ENCODE measurements at regions not wholly inside any gene's neighbourhood (a gene's known extent, or its start where the extent isn't known, plus 50 kb on each side); places are given as distances from the start of the nearest gene placed in this dataset.

DNA sequence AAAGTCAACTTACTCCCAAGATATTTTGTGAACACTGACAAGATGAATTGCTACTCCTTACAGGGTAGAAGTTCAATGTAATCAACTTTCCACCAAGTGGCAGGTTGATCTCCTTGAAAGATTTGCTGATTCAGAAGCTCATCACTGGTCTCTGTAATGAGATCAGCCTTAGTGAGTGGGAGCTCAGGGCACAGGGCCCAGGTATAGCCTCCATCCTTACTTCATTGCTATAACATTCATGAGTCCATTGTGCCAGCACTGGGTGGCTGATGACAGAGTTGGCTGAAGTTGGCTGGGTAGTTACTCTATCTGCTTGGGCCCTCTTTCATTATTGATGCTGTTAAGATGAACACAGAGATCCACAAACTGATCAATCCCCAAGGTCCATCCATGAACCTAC is 379.0 kb downstream of the IRS1 start:
- in situ Hi-C loops (cut with MboI; ENCODE audit: low sequenced_read_pairs) = no loop called here
- peaks cover 19% of the 10 kb centered on the region for H3K4me1 ChIP-seq
- H3K4me3 ChIP-seq = no peak overlapping the region
- no peaks in the 10 kb centered on the region for H3K36me3 ChIP-seq (replicated peaks)
- no peak for DNase-seq (ENCODE audit: low spot score in 2 of 2)
- H3K9me3 ChIP-seq = no peaks in the 10 kb centered on the region
- H3K27me3 ChIP-seq (ENCODE audit: low read depth) = no peaks in the 10 kb centered on the region

DNA sequence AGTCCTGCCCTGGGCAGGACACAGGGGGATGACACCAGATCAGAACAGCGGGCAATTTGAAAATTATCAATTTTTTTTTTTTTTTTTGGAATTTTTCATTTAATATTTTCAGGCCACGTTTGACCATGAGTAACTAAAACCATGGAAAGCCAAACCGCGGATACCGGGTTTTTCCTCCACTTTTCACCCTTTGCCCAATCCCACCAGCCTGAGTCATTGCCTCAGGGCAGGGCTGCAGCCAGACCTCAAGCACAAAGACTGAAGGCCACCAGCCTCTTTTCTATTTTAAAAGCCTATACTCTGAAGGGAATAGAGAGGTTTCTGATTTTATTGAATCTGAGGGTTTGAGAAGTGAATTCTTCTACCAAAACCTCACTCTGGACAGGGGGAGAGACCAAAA is 381.1 kb downstream of the IRS1 start:
- H3K4me3 ChIP-seq = no peak overlapping the region
- H3K4me1 ChIP-seq = peaks cover under 1% of the 10 kb centered on the region; the same call in 1 of the 2 replicates
- no peaks in the 10 kb centered on the region; the same call in 1 of the 2 replicates for H3K27me3 ChIP-seq (ENCODE audit: low read depth)
- no peaks in the 10 kb centered on the region for H3K36me3 ChIP-seq (replicated peaks)
- in situ Hi-C loops (cut with MboI; ENCODE audit: low sequenced_read_pairs) = no loop called here
- no peak for DNase-seq (ENCODE audit: low spot score in 2 of 2)
- no peaks in the 10 kb centered on the region for H3K9me3 ChIP-seq

DNA sequence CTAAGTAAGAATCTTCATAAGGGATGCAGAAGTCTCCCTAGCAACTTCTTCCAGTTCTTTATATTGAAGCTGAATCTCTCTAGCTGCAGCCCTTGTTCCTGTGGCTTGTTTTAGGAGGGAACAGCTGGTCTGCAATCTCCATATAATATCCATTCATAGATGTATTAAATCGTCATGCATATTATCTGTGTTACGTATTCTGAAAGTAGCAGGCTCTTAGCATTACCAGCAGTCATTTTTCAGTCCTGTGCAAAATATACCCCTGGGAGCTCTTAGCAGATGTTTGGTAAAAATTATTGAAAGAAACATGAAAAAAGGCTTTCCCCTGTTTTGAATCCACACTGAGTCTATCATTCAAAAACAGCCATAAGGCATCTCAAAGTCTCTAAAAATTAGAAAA is 385.3 kb downstream of the IRS1 start:
- in situ Hi-C loops (cut with MboI; ENCODE audit: low sequenced_read_pairs) = no loop called here

DNA sequence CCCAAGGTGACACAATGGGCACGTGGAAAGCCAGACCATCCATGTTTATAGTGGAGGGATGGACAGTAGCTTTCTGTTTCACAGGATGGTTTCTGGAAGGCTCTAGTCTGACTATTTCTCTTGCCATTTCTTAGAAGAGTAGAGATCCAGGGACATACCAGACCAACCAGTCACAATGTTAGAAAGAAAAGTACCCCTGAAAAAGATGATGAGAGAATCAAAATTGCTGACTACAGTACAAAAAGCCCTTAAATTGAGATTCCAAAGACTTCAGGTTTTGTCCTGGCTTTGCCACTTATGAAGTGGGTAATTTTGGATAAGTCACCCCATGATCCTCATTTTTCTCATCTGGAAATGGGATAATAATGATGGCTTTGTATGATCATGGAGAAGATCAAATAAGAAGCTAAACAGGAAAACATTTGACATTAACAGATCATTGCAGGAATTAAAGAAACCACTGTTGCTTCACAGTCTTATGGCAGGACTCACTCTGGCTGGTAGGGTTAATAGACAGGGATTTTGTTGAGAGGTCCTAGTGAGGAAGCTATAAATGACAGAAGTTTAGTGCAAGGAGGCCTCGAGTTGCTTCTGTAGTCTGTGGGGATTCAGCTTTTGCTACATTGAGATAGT is 386.0 kb downstream of the IRS1 start:
- Histone ChIP-seq H3K4me1 (peaks cover 6% of the 10 kb centered on the region; the same call in 1 of the 2 replicates), H3K36me3 (replicated peaks) (no peaks in the 10 kb centered on the region), H3K4me3 (no peak overlapping the region), H3K9me3 (no peaks in the 10 kb centered on the region), H3K27me3 (ENCODE audit: low read depth) (no peaks in the 10 kb centered on the region; the same call in 1 of the 2 replicates)
- no peak for DNase-seq (ENCODE audit: low spot score in 2 of 2)
- in situ Hi-C loops (cut with MboI; ENCODE audit: low sequenced_read_pairs) = no loop called here

More for the DNA sequence above, 385.3 kb downstream of the IRS1 start:
- Histone ChIP-seq H3K4me1 (no peaks in the 10 kb centered on the region), H3K4me3 (no peak overlapping the region), H3K9me3 (no peaks in the 10 kb centered on the region), H3K36me3 (replicated peaks) (no peaks in the 10 kb centered on the region), H3K27me3 (ENCODE audit: low read depth) (no peaks in the 10 kb centered on the region; the same call in 1 of the 2 replicates)
- no peak for DNase-seq (ENCODE audit: low spot score in 2 of 2)

DNA sequence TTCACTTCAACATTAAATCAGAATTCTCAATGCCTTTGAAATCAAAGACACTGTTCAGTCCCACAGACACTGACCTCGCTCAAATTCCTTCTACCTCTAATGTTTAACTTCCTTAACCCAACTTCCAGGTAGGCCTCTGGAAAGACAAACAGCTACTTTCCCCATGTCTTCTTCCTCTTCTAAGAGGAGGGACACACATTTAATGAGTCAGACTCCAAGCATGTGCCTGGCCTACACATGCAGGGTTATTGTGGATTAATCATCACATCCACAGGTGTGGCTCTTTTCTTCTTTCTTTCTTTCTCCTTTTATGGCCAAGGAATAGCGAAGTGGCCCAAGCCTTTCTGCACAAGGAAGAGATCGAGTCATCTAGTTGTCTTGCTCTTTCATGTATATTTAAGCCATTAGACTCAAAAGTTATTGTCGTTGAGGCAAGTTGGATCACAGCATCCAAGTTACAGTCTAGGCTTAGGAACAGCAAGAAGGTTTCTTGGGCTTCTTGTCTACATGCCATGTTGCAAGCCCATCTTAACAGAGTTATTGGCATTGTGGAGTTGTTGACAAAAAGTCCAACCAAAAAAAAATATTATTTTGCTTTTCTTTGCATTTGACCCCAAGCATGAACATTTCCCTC is 387.8 kb downstream of the IRS1 start:
- Histone ChIP-seq H3K4me1 (peaks cover 12% of the 10 kb centered on the region; the same call in 1 of the 2 replicates), H3K4me3 (no peak overlapping the region), H3K27me3 (ENCODE audit: low read depth) (no peaks in the 10 kb centered on the region; the same call in 1 of the 2 replicates), H3K36me3 (replicated peaks) (no peaks in the 10 kb centered on the region), H3K9me3 (no peaks in the 10 kb centered on the region)
- no peak for DNase-seq (ENCODE audit: low spot score in 2 of 2)
- in situ Hi-C loops (cut with MboI; ENCODE audit: low sequenced_read_pairs) = no loop called here

DNA sequence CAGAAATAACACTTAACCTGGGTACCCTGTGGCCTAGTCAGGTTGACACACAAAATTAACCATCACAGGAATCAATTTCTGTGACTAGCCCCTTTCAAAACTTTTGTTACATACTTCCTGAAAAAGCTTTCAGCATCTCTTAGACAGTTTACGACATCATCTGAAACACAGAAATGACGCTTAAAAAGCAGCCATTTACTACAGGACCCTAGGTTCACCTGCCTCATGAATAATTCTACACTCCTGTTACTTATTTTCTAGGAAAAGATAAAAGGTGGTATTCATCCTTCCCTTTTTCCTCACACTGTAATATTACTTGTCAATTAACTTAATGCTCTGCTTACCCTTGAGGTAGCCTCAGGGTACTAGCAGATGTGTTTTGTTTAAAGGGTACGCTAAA is 388.4 kb downstream of the IRS1 start:
- H3K4me3 ChIP-seq = no peak overlapping the region
- in situ Hi-C loops (cut with MboI; ENCODE audit: low sequenced_read_pairs) = no loop called here
- no peak for DNase-seq (ENCODE audit: low spot score in 2 of 2)
- H3K36me3 ChIP-seq (replicated peaks) = no peaks in the 10 kb centered on the region
- H3K27me3 ChIP-seq (ENCODE audit: low read depth) = no peaks in the 10 kb centered on the region; the same call in 1 of the 2 replicates
- H3K9me3 ChIP-seq = no peaks in the 10 kb centered on the region
- peaks cover 12% of the 10 kb centered on the region; the same call in 1 of the 2 replicates for H3K4me1 ChIP-seq

DNA sequence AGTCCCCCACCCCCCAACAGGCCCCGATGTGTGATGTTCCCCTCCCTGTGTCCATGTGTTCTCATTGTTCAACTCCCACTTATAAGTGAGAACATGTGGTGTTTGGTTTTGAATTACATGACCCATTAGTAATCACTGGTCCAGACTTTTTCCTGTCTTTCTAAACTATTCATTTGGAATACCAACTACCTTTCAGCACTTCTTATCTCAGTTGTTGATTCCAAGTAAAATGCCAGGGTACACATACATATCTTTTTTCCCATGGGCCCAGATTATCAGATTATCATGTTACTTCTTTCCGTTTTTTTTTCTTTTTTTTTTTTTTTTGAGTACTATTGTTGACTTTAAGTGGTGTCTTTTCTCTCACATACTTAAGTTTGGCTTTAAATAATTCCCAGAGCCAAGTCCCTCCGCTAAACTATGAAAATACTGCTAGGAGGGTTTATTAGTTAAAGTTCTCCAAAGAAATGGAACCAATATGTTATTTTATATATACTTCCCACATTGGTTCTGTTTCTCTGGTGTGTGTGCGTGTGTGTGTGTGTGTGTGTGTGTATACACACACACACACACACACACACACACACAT is 389.3 kb downstream of the IRS1 start:
- H3K4me3 ChIP-seq = no peak overlapping the region
- H3K4me1 ChIP-seq = peaks cover 12% of the 10 kb centered on the region; the same call in 1 of the 2 replicates
- H3K36me3 ChIP-seq (replicated peaks) = no peaks in the 10 kb centered on the region
- in situ Hi-C loops (cut with MboI; ENCODE audit: low sequenced_read_pairs) = no loop called here
- no peaks in the 10 kb centered on the region for H3K9me3 ChIP-seq
- no peak for DNase-seq (ENCODE audit: low spot score in 2 of 2)
- H3K27me3 ChIP-seq (ENCODE audit: low read depth) = no peaks in the 10 kb centered on the region; the same call in 1 of the 2 replicates

DNA sequence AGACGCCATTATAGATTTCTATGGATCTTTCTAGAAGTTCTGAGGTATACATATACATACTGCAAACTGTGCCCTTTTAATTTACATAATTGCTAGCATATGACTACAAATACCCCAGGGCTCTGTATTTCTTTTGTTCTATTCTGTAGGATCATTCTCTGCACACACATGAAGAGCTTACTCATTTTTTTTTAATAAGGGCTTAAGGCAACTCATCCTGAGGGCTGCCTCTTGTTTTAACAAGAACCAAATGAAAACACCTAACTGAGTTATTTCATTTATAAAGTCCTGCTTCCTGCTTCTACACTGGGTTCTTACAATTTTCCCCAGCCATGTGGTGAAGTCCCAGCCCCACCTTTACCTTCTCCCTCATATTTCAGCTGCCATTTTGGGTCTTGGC is 390.5 kb downstream of the IRS1 start:
- Histone ChIP-seq H3K9me3 (no peaks in the 10 kb centered on the region), H3K36me3 (replicated peaks) (no peaks in the 10 kb centered on the region), H3K4me1 (peaks cover 12% of the 10 kb centered on the region; the same call in 1 of the 2 replicates), H3K27me3 (ENCODE audit: low read depth) (no peaks in the 10 kb centered on the region), H3K4me3 (no peak overlapping the region)
- in situ Hi-C loops (cut with MboI; ENCODE audit: low sequenced_read_pairs) = no loop called here
- DNase-seq (ENCODE audit: low spot score in 2 of 2) = no peak

DNA sequence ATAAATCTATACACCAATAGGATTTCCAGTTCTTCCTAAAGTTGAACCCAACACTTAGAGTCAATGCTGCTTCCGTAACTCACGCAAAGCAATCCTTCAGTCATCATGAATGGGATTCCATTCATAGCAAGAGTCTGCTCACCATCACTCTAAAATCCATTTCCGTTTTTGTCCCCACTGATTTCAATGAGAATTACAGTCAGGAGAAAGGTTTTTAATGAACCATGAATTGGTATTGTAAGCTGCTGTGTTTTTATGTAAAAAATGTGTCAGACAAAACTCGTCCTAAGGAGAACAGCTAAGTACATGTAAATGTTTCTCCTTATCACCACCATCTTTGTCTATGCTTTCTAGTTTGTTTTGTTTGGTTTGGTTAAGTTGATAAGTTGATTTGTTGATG is 391.5 kb downstream of the IRS1 start:
- H3K27me3 ChIP-seq (ENCODE audit: low read depth) = no peaks in the 10 kb centered on the region
- in situ Hi-C loops (cut with MboI; ENCODE audit: low sequenced_read_pairs) = no loop called here
- H3K4me3 ChIP-seq = no peak overlapping the region
- H3K36me3 ChIP-seq (replicated peaks) = no peaks in the 10 kb centered on the region
- H3K9me3 ChIP-seq = no peaks in the 10 kb centered on the region
- peak in 1 of 2 experiments; percentile 64 for DNase-seq (ENCODE audit: low spot score in 2 of 2)
- H3K4me1 ChIP-seq = peaks cover 12% of the 10 kb centered on the region; the same call in 1 of the 2 replicates

DNA sequence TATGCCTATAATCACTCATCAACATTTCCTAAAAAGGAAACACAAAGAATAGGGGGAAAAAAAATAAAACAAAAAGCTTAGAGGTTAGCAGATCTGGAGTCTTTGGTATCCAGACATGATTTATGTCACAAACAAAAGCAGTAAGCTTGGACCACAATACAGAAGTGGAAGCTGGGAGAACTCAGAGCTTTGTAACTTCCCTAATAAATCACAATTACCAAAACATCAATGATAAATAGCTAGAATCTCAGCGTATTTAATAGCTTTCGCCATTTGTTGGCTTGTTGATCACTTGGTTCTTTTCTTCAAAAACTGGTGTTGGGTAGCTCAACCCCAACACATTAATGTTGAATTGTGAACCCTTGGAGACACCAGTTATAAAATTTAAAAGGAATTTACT is 392.5 kb downstream of the IRS1 start:
- H3K9me3 ChIP-seq = no peaks in the 10 kb centered on the region
- in situ Hi-C loops (cut with MboI; ENCODE audit: low sequenced_read_pairs) = no loop called here
- H3K27me3 ChIP-seq (ENCODE audit: low read depth) = no peaks in the 10 kb centered on the region
- DNase-seq (ENCODE audit: low spot score in 2 of 2) = no peak
- no peaks in the 10 kb centered on the region for H3K36me3 ChIP-seq (replicated peaks)
- no peak overlapping the region for H3K4me3 ChIP-seq
- peaks cover 12% of the 10 kb centered on the region; the same call in 1 of the 2 replicates for H3K4me1 ChIP-seq

DNA sequence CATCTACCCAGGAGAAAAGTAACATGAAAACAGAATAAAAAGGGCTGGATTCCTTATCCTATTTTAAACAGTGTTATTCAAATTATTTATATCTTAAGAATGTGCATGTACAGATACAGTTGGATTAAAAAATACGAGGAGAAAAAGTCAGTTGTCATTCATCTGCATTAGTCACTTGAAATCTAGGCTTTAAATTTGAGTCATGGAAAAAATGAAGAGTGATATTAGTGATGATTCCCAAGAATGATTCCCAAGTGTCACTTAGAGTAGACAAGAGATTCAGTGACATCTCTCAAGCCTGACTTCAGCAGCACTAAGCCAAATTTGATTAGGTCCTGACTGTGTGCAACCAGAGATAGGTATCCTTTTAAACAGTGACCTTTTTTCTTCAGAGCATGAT is 394.2 kb downstream of the IRS1 start:
- H3K36me3 ChIP-seq (replicated peaks) = no peaks in the 10 kb centered on the region
- no peaks in the 10 kb centered on the region for H3K27me3 ChIP-seq (ENCODE audit: low read depth)
- DNase-seq (ENCODE audit: low spot score in 2 of 2) = no peak
- in situ Hi-C loops (cut with MboI; ENCODE audit: low sequenced_read_pairs) = no loop called here
- H3K9me3 ChIP-seq = no peaks in the 10 kb centered on the region
- H3K4me3 ChIP-seq = no peak overlapping the region
- H3K4me1 ChIP-seq = peaks cover 12% of the 10 kb centered on the region; the same call in 1 of the 2 replicates

DNA sequence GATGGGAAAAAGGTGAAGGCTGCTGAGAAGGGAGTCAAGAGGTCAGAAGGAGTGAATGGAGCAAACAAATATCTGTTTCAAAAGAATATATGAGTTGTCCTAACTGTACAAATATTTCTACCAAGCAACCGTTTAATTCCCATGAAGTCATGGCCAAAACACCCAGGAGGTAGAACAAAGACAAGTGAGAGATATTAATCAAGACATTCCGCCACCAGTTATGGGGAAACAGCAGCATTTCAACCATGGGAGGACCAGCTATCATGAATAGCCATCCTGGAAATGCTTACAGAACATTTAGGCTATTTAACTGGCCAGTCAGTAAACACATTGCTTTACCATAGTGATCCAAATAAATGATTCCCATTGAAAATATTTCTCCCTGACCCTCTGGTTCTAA is 396.3 kb downstream of the IRS1 start:
- DNase-seq (ENCODE audit: low spot score in 2 of 2) = no peak
- no peaks in the 10 kb centered on the region for H3K36me3 ChIP-seq (replicated peaks)
- in situ Hi-C loops (cut with MboI; ENCODE audit: low sequenced_read_pairs) = no loop called here
- no peaks in the 10 kb centered on the region for H3K9me3 ChIP-seq
- peaks cover 3% of the 10 kb centered on the region; the same call in 1 of the 2 replicates for H3K4me1 ChIP-seq
- H3K27me3 ChIP-seq (ENCODE audit: low read depth) = no peaks in the 10 kb centered on the region
- H3K4me3 ChIP-seq = no peak overlapping the region

DNA sequence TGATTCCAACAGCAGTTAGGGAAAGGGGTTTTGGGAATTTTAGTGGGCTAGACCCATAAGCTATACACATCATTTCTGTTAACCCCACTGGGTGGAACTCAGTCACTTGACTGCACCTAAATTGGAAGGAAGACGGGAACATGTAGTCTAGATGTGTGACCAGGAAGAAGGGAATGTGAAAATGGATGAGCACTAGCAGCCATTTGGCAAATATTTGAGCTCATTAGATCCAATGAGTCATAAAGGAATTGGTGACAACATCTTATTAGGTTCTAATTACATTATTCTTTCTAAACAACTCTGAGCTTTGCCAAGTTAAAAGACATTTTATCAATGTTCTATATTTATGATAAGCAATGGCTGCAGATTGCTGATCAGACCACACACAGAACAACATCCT is 400.6 kb downstream of the IRS1 start:
- Histone ChIP-seq H3K36me3 (replicated peaks) (no peaks in the 10 kb centered on the region), H3K4me1 (no peaks in the 10 kb centered on the region), H3K27me3 (ENCODE audit: low read depth) (no peaks in the 10 kb centered on the region), H3K9me3 (no peaks in the 10 kb centered on the region), H3K4me3 (no peak overlapping the region)
- in situ Hi-C loops (cut with MboI; ENCODE audit: low sequenced_read_pairs) = no loop called here
- DNase-seq (ENCODE audit: low spot score in 2 of 2) = no peak

DNA sequence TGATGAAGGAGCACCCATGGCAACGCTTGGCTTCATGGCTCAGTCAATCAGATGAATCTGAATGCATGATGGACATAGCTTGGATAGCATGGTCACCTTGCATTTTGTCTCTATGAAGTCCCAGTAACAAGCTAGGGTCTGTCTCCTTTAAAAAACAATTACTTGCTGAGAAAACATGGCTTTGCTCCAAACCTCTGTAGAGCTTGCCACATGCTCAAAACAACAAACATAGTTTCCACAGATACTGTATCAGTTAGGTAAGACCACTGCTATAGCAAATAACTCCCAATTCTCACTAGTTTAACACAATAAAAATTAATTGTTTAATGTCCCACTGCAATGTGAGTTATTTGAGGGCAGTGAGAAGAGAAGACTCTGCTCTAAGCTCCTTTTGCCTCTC is 401.0 kb downstream of the IRS1 start:
- no peak for DNase-seq (ENCODE audit: low spot score in 2 of 2)
- Histone ChIP-seq H3K9me3 (no peaks in the 10 kb centered on the region), H3K36me3 (replicated peaks) (no peaks in the 10 kb centered on the region), H3K4me1 (no peaks in the 10 kb centered on the region), H3K4me3 (no peak overlapping the region), H3K27me3 (ENCODE audit: low read depth) (no peaks in the 10 kb centered on the region)
- in situ Hi-C loops (cut with MboI; ENCODE audit: low sequenced_read_pairs) = no loop called here

Measured in HAP-1 (cell line).